Right lobe of liver (tissue), 6 donors: ENCODE measurements at regions not wholly inside any gene's neighbourhood (a gene's known extent, or its start where the extent isn't known, plus 50 kb on each side); places are given as distances from the start of the nearest gene placed in this dataset.
"Not testable (repeated sequence)": the region's sequence is repeated elsewhere in the genome, so short reads cannot be mapped to it uniquely, and the experiment has no call there.

Experiments used
- ATAC-seq, 4 donors: fragments of 200-7000 bp; cut with Tn5 transposase; one replicate each; pipeline ENCODE4 v1.9.1; 2020; ENCODE audit warnings: mild to moderate bottlenecking in 4 of 4, moderate library complexity in 4 of 4
- DNase-seq, 3 donors: peaks; one replicate each; pipeline ENCODE4 v3.0.0-alpha.2; 2020
- H3K27ac ChIP-seq, 3 donors: fragments of 200-600 bp; one replicate each; pipeline ENCODE4 v1.8.0; 2022
- H3K27me3 ChIP-seq, 2 donors: fragments of 200-600 bp; one replicate each; pipeline ENCODE4 v1.8.0; 2022
- H3K36me3 ChIP-seq, 4 donors: fragments of 200-600 bp; sonication (generic) in 1 of 4; one replicate each; pipeline versions ENCODE4 v1.5.1 to v1.8.0; 2017 to 2022; ENCODE audit warnings: control low read depth in 1 of 4
- H3K4me1 ChIP-seq, 4 donors: fragments of 200-600 bp; sonication (generic) in 1 of 4; one replicate each; pipeline versions ENCODE4 v1.5.1 to v1.8.0; 2017 to 2022; ENCODE audit warnings: control low read depth in 1 of 4
- H3K4me3 ChIP-seq, 3 donors: fragments of 200-600 bp; one replicate each; pipeline ENCODE4 v1.8.0; 2022
- H3K9me3 ChIP-seq, 4 donors: fragments of 200-600 bp; sonication (generic) in 1 of 4; one replicate each; pipeline versions ENCODE4 v1.5.1 to v1.8.0; 2017 to 2022; ENCODE audit warnings: control low read depth in 1 of 4
- CTCF ChIP-seq, 4 donors: fragments of 200-600 bp in 3 of 4; fragments of 450-650 bp in 1 of 4; IDR thresholded peaks; one replicate each; pipeline versions ENCODE4 v1.5.1 to v1.8.0; 2016 to 2022; ENCODE audit warnings: antibody characterized with exemption in 4 of 4, mild to moderate bottlenecking in 2 of 4
- POLR2A ChIP-seq: fragments of 450-650 bp; IDR thresholded peaks from one replicate; pipeline ENCODE4 v1.6.1; 2017; ENCODE audit warnings: antibody characterized with exemption, mild to moderate bottlenecking
- WGBS: methylation state at CpG from one replicate; pipeline ENCODE4 v1.1.6; 2018; ENCODE audit warnings: low coverage, low lambda C conversion rate; ENCODE audit not compliant: insufficient coverage; ENCODE audit errors: missing lambda C conversion rate; 5-methylcytosine and 5-hydroxymethylcytosine counted together
- intact Hi-C, 2 donors: fragments of 100-400 bp; cut with DNase I; formaldehyde crosslinking; loops; one replicate each; pipeline versions ENCODE4 v1.11.2 to v1.14.1; 2022
- donor health status: DM: no; HTN: yes; CAD: no.
- donor health status: DM: no; HTN: no; CAD: no.
- donor health status: DM: no; HTN: no; CAD: no.
- donor health status: DM: no; HTN: yes; CAD: no.
- donor health status: DM: no; HTN: yes; CAD: no.

DNA sequence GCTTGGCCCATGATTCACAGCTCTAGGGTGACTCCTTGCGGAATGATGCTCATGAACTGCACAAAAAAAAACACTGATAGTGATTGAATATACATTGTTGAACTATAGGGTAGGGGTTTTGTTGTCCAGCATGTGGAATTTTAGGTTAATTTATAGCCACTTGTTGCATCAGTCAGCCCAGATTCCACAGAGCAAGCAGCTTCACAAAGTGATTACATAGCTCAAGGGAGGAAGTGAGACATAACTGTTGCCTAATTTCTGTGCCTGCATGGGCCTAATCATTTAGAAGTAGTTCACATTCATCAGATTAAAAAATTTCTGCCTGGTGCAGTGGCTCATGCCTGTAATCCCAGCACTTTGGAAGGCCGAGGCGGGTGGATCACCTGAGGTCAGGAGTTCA is 142.2 kb upstream of the ZNF722 start:
- H3K4me3 ChIP-seq, H3K4me1 ChIP-seq, H3K9me3 ChIP-seq, H3K36me3 ChIP-seq, intact Hi-C loops, ATAC-seq, H3K27ac ChIP-seq, DNase-seq, H3K27me3 ChIP-seq: not testable (repeated sequence)
- WGBS, result 49% methylated on average over 3 of the region's 3 CpGs

- TF ChIP-seq CTCF (IDR thresholded peaks at IDR 0.05) (no peak), POLR2A (no peak)
- Histone ChIP-seq H3K4me1 (no peaks in the 10 kb centered on the region), H3K36me3 (no peaks in the 10 kb centered on the region), H3K9me3 (peaks cover 0 to 10% (median 0%) of the 10 kb centered on the region in 4 donors), H3K27me3 (no peaks in the 10 kb centered on the region), H3K27ac (no peak overlapping the region), H3K4me3 (no peak overlapping the region)
- ATAC-seq (no peak), DNase-seq (no peak)
- intact Hi-C loops, result no loop called here
Measured at GRCh38 chr7:63867127-63867526, 131.5 kb upstream of the ZNF722 start.

DNA sequence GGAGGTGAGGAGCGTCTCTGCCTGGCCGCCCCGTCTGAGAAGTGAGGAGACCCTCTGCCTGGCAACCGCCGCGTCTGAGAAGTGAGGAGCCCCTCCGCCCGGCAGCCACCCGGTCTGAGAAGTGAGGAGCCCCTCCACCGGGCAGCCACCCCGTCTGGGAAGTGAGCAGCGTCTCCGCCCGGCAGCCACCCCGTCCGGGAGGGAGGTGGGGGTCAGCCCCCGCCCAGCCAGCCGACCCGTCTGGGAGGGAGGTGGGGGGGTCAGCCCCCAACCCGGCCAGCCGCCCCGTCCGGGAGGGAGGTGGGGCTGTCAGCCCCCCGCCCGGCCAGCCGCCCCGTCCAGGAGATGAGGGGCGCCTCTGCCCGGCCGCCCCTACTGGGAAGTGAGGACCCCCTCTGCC is 124.4 kb upstream of the ZNF722 start:
- H3K27ac ChIP-seq, ATAC-seq, intact Hi-C loops, H3K4me1 ChIP-seq, DNase-seq, H3K36me3 ChIP-seq, H3K4me3 ChIP-seq, H3K27me3 ChIP-seq: not testable (repeated sequence)
- no CpG with 5 or more reads among the region's 30 CpGs for WGBS
- peaks cover 0 to 32% (median 12%) of the 10 kb centered on the region in 4 donors for H3K9me3 ChIP-seq

DNA sequence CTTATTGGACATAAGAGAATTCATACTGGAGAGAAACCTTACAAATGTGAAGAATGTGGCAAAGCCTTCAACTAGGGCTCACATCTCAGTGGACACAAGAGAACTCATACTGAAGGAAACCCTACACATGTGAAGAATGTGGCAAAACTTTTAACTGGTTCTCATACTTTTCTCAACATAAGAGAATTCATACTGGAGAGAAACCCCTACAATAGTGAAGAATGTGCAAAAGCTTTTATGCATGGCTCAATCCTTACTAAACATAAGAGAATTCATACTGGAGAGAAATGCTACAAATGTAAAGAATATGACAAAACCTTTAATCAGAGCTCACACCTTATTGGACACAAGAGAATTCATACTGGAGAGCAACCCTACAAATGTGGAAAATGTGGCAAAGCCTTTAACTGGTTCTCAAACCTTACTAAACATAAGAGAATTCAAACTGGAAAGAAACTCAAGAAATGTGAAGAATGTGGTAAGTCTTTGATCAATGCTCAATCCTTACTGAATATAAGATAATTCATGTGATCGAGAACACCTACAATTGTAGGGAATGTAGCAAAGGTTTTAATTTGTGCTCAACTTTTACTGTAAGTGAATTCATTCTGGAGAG is 121.8 kb upstream of the ZNF722 start:
- intact Hi-C loops, result no loop called here
- no peaks in the 10 kb centered on the region for H3K4me1 ChIP-seq
- DNase-seq (no peak), ATAC-seq (no peak)
- H3K27me3 ChIP-seq, result no peaks in the 10 kb centered on the region
- peaks cover 0 to 38% (median 12%) of the 10 kb centered on the region in 4 donors for H3K9me3 ChIP-seq
- WGBS, result 57% methylated on average over 1 of the region's 1 CpG
- no peaks in the 10 kb centered on the region for H3K36me3 ChIP-seq
- no peak overlapping the region for H3K27ac ChIP-seq
- TF ChIP-seq POLR2A (no peak), CTCF (IDR thresholded peaks at IDR 0.05) (no peak)
- H3K4me3 ChIP-seq, result no peak overlapping the region

- no peak overlapping the region for H3K27ac ChIP-seq
- H3K27me3 ChIP-seq, result no peaks in the 10 kb centered on the region
- no peaks in the 10 kb centered on the region for H3K36me3 ChIP-seq
- no peaks in the 10 kb centered on the region for H3K4me1 ChIP-seq
- no peak overlapping the region for H3K4me3 ChIP-seq
- intact Hi-C loops, result no loop called here
- ATAC-seq, result no peak
- peaks cover 0 to 7% (median 0%) of the 10 kb centered on the region in 4 donors for H3K9me3 ChIP-seq
- TF ChIP-seq POLR2A, result no peak
- TF ChIP-seq CTCF (IDR thresholded peaks at IDR 0.05), result no peak
- WGBS, result 0% methylated on average over 1 of the region's 5 CpGs
- no peak for DNase-seq
Measured at GRCh38 chr7:63887031-63887430, 111.6 kb upstream of the ZNF722 start.
